Thyroid gland (tissue), 4 donors: ENCODE measurements at regions not wholly inside any gene's neighbourhood (a gene's known extent, or its start where the extent isn't known, plus 50 kb on each side); places are given as distances from the start of the nearest gene placed in this dataset.

ENCODE experiments used
- DNase-seq, 2 donors: peaks; one replicate each; pipeline ENCODE4 v3.0.0-alpha.2; 2019
- H3K27ac ChIP-seq, 3 donors: fragments of 200-600 bp; sonication (generic); 1 replicate in 2 of 3; 2 replicates in 1 of 3; pipeline ENCODE4 v1.5.1; 2016 to 2019; ENCODE audit warnings: mild to moderate bottlenecking in 1 of 3, moderate library complexity in 1 of 3
- H3K27me3 ChIP-seq: fragments of 200-600 bp; sonication (generic); one replicate; pipeline ENCODE4 v1.5.1; 2019
- H3K36me3 ChIP-seq, 2 donors: fragments of 200-600 bp; sonication (generic); one replicate each; pipeline ENCODE4 v1.5.1; 2016 to 2019
- H3K4me1 ChIP-seq, 2 donors: fragments of 200-600 bp; sonication (generic); one replicate each; pipeline ENCODE4 v1.5.1; 2017 to 2019
- H3K4me3 ChIP-seq, 3 donors: fragments of 200-600 bp; sonication (generic); replicated peaks in 1 of 3; 1 replicate in 2 of 3; 2 replicates in 1 of 3; pipeline ENCODE4 v1.5.1; 2016; ENCODE audit warnings: mild to moderate bottlenecking in 1 of 3
- H3K9me3 ChIP-seq: fragments of 200-600 bp; sonication (generic); one replicate; pipeline ENCODE4 v1.5.1; 2017
- POLR2A ChIP-seq, 2 donors: fragments of 450-650 bp; IDR thresholded peaks; one replicate each; pipeline ENCODE4 v1.6.1; 2017; ENCODE audit warnings: antibody characterized with exemption in 2 of 2, mild to moderate bottlenecking in 2 of 2, moderate library complexity in 1 of 2
- WGBS, 2 donors: methylation state at CpG; one replicate each; pipeline ENCODE4 v1.1.5; 2017; 5-methylcytosine and 5-hydroxymethylcytosine counted together
- intact Hi-C: fragments of 100-400 bp; cut with DNase I; formaldehyde crosslinking; loops from one replicate; pipeline ENCODE4 v1.15.1; 2023
- TF ChIP-seq, protein P1 (sequence below), 6 experiments: fragments of 200-600 bp in 3 of 6; fragments of 450-650 bp in 3 of 6; sonication (generic) in 3 of 6; IDR thresholded peaks; one replicate each; pipeline ENCODE4 v1.5.1; 2016 to 2019; ENCODE audit warnings: antibody characterized with exemption in 6 of 6, mild to moderate bottlenecking in 2 of 6, inconsistent platforms in 1 of 6, moderate library complexity in 1 of 6

DNA sequence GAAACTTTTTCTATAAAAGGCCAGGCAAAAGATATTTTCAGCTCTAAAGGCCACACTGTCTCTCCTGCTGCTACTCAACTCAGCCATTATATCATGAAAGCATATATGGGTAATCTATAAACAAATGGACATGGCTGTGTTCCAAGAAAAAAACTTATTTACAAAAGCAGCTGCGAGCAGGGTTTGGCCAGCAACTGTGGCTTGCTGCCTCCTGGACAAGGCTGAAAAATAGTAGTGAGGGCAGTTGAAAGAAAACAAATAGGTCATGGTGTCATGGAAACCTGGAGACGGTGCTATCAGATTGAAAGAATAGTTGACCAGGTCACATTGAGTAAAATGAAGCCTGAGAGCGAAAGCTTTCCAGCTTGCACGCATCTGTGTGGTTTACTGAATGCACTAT is 89.2 kb upstream of the LRATD1 start:
- no peaks in the 10 kb centered on the region for H3K27me3 ChIP-seq
- WGBS, 2 donors, result 55 to 63% methylated on average over 4 of the region's 4 CpGs
- H3K4me1 ChIP-seq, result no peaks in the 10 kb centered on the region
- no peak overlapping the region for H3K4me3 ChIP-seq
- H3K27ac ChIP-seq, result no peak overlapping the region
- H3K36me3 ChIP-seq, result no peaks in the 10 kb centered on the region
- TF ChIP-seq, protein P1, sequence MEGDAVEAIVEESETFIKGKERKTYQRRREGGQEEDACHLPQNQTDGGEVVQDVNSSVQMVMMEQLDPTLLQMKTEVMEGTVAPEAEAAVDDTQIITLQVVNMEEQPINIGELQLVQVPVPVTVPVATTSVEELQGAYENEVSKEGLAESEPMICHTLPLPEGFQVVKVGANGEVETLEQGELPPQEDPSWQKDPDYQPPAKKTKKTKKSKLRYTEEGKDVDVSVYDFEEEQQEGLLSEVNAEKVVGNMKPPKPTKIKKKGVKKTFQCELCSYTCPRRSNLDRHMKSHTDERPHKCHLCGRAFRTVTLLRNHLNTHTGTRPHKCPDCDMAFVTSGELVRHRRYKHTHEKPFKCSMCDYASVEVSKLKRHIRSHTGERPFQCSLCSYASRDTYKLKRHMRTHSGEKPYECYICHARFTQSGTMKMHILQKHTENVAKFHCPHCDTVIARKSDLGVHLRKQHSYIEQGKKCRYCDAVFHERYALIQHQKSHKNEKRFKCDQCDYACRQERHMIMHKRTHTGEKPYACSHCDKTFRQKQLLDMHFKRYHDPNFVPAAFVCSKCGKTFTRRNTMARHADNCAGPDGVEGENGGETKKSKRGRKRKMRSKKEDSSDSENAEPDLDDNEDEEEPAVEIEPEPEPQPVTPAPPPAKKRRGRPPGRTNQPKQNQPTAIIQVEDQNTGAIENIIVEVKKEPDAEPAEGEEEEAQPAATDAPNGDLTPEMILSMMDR (IDR thresholded peaks at IDR 0.05), result no peak
- TF ChIP-seq POLR2A (IDR thresholded peaks at IDR 0.05), result no peak
- no peaks in the 10 kb centered on the region for H3K9me3 ChIP-seq
- intact Hi-C loops, result no loop called here
- no peak for DNase-seq

DNA sequence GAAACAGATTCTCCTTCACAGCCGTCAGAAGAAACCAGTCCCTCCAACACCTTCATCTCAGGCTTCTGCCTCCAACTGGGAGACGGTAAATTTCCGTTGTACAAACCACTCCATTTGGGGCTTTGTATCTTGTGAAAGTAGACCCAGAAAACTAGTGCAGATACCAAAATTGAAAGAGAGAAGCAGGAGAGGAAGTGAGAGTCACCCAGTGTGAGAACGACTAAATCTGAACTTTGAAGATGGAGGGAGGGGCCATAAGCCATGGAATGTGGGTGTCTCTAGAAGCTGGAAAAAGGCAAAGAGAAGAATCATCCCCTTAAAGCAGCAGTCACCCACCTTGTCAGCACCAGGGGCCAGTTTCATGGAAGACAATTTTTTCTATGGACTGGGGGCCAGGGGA is 88.3 kb upstream of the LRATD1 start:
- Histone ChIP-seq H3K36me3 (no peaks in the 10 kb centered on the region), H3K9me3 (no peaks in the 10 kb centered on the region), H3K27me3 (no peaks in the 10 kb centered on the region), H3K27ac (no peak overlapping the region), H3K4me1 (no peaks in the 10 kb centered on the region), H3K4me3 (no peak overlapping the region)
- intact Hi-C loops, result no loop called here
- DNase-seq, result no peak
- TF ChIP-seq, protein P1 (IDR thresholded peaks at IDR 0.05), result no peak
- TF ChIP-seq POLR2A (IDR thresholded peaks at IDR 0.05), result no peak
- WGBS, 2 donors, result 70 to 90% methylated on average over 4 of the region's 4 CpGs

DNA sequence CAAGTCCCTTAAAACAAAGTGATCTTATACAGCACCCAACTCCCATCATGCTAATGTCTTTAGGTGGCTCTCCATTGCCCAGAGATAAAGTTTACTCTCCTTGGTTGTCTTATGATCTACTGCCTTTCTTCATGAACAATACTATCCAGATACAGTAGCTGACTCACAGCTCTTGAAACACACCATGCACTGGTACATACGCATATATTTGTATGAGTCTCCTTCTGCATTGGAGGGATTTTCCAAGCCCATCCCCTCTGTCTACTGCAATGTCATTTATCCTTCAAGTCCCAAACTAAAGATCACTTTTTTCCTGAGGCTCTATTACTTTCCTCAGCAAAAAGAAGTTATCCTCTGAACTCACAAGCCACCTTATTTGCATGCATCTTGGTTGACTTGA is 84.7 kb upstream of the LRATD1 start:
- TF ChIP-seq, protein P1 (IDR thresholded peaks at IDR 0.05), result no peak
- TF ChIP-seq POLR2A (IDR thresholded peaks at IDR 0.05), result no peak
- no peak for DNase-seq
- WGBS, 2 donors, result 97% methylated on average over 1 of the region's 1 CpG
- Histone ChIP-seq H3K27ac (no peak overlapping the region), H3K27me3 (no peaks in the 10 kb centered on the region), H3K4me1 (no peaks in the 10 kb centered on the region), H3K36me3 (no peaks in the 10 kb centered on the region), H3K4me3 (no peak overlapping the region), H3K9me3 (no peaks in the 10 kb centered on the region)
- intact Hi-C loops, result no loop called here

DNA sequence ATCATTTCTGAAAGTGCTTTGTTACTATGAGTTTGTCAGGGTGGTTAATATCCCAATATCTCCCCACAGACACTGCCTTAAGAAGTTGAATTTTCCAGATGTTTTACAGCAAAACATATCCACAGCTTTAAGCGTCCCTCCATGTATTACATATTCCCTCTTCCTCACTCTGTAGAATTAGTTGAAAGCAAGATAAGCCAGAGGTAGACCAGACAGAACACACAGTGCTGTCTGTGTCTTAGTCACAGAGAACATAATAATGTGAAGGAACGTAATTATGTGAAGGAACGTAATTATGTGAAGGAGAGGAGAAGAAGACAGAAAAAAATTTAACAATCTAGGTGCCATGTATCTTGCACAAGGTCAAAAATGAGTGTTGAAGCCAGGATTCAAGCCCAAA is 81.9 kb upstream of the LRATD1 start:
- no peak overlapping the region for H3K4me3 ChIP-seq
- H3K4me1 ChIP-seq, result no peaks in the 10 kb centered on the region
- H3K27me3 ChIP-seq, result no peaks in the 10 kb centered on the region
- intact Hi-C loops, result no loop called here
- no peak for TF ChIP-seq POLR2A (IDR thresholded peaks at IDR 0.05)
- TF ChIP-seq, protein P1 (IDR thresholded peaks at IDR 0.05), result no peak
- DNase-seq, result no peak
- no peaks in the 10 kb centered on the region for H3K36me3 ChIP-seq
- WGBS, 2 donors, result 68 to 76% methylated on average over 3 of the region's 3 CpGs
- H3K27ac ChIP-seq, result no peak overlapping the region
- no peaks in the 10 kb centered on the region for H3K9me3 ChIP-seq

DNA sequence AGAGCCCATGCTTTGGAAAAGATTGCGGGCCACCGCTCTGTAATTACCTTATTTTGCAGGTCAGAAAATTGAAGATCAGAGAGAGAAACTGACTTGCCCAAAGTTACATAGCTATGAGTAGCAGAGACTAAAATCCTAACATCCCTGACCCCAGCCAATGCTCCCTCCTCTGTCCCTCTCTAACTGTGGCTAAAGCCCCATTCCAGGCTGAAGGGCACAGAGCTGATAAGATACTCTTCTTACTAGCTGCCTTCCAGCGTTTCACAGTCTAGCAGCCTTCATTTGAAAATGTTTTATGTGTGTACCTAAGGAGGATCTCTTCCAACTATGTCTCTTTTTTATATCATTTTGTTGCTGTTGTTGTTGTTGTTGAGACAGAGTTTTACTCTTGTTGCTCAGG is 81.4 kb upstream of the LRATD1 start:
- H3K36me3 ChIP-seq, result no peaks in the 10 kb centered on the region
- H3K27ac ChIP-seq, result no peak overlapping the region
- TF ChIP-seq, protein P1 (IDR thresholded peaks at IDR 0.05), result no peak
- no peak for TF ChIP-seq POLR2A (IDR thresholded peaks at IDR 0.05)
- DNase-seq, result no peak
- H3K9me3 ChIP-seq, result no peaks in the 10 kb centered on the region
- no peak overlapping the region for H3K4me3 ChIP-seq
- H3K27me3 ChIP-seq, result no peaks in the 10 kb centered on the region
- H3K4me1 ChIP-seq, result no peaks in the 10 kb centered on the region
- WGBS, 2 donors, result 77 to 81% methylated on average over 3 of the region's 3 CpGs
- intact Hi-C loops, result no loop called here
